Adipocyte (in vitro differentiated cells): ENCODE measurements at regions not wholly inside any gene's neighbourhood (a gene's known extent, or its start where the extent isn't known, plus 50 kb on each side); places are given as distances from the start of the nearest gene placed in this dataset.

Experiments
- DNase-seq: peaks from one replicate; pipeline ENCODE4 v3.0.0-alpha.2; 2015; ENCODE audit warnings: low read depth
- H3K27me3 ChIP-seq: replicated peaks from 2 replicates; pipeline ENCODE4 v1.7.0; 2013; ENCODE audit warnings: mild to moderate bottlenecking, low read length, moderate library complexity; ENCODE audit not compliant: control insufficient read depth, insufficient read depth
- H3K36me3 ChIP-seq: 2 replicates; pipeline ENCODE4 v1.7.0; 2013; ENCODE audit warnings: low read length, mild to moderate bottlenecking, moderate library complexity; ENCODE audit not compliant: control insufficient read depth, insufficient read depth, severe bottlenecking
- H3K4me1 ChIP-seq: 2 replicates; pipeline ENCODE4 v1.7.0; 2013; ENCODE audit warnings: mild to moderate bottlenecking, low read length, moderate library complexity; ENCODE audit not compliant: control insufficient read depth, insufficient read depth
- H3K4me3 ChIP-seq: 2 replicates; pipeline ENCODE4 v1.7.0; 2013; ENCODE audit warnings: mild to moderate bottlenecking, low read length, moderate library complexity
- H3K9ac ChIP-seq: 2 replicates; pipeline ENCODE4 v1.7.0; 2013; ENCODE audit warnings: mild to moderate bottlenecking, low read length, moderate library complexity
- H3K9me3 ChIP-seq: 2 replicates; pipeline ENCODE4 v1.7.0; 2013; ENCODE audit warnings: mild to moderate bottlenecking, low read length, moderate library complexity; ENCODE audit not compliant: control insufficient read depth

- no peaks in the 10 kb centered on the region for H3K36me3 ChIP-seq
- DNase-seq: peak; percentile 29
- no peak overlapping the region for H3K9ac ChIP-seq
- no peaks in the 10 kb centered on the region for H3K9me3 ChIP-seq
- H3K27me3 ChIP-seq: no peaks in the 10 kb centered on the region
- no peak overlapping the region for H3K4me3 ChIP-seq
- peaks cover 23% of the 10 kb centered on the region for H3K4me1 ChIP-seq
These were observed 152.5 kb upstream of the LYZL1 start for GRCh38 chr10:29136411-29136810.

GRCh38 chr10:29140151-29140550 is 148.7 kb upstream of the LYZL1 start:
- Histone ChIP-seq H3K36me3 (no peaks in the 10 kb centered on the region), H3K9ac (no peak overlapping the region), H3K27me3 (no peaks in the 10 kb centered on the region), H3K4me3 (no peak overlapping the region), H3K9me3 (no peaks in the 10 kb centered on the region), H3K4me1 (peaks cover 15% of the 10 kb centered on the region)
- no peak for DNase-seq

GRCh38 chr10:29140991-29141390 is 147.9 kb upstream of the LYZL1 start:
- peaks cover 15% of the 10 kb centered on the region for H3K4me1 ChIP-seq
- H3K9me3 ChIP-seq: no peaks in the 10 kb centered on the region
- H3K36me3 ChIP-seq: no peaks in the 10 kb centered on the region
- peak; percentile 92 for DNase-seq
- no peaks in the 10 kb centered on the region for H3K27me3 ChIP-seq
- peak overlapping the region; percentile 52 for H3K9ac ChIP-seq
- H3K4me3 ChIP-seq: no peak overlapping the region

GRCh38 chr10:29141761-29142160 is 147.1 kb upstream of the LYZL1 start:
- Histone ChIP-seq H3K27me3 (no peaks in the 10 kb centered on the region), H3K4me1 (peaks cover 15% of the 10 kb centered on the region), H3K9me3 (no peaks in the 10 kb centered on the region), H3K9ac (peak overlapping the region; percentile 52), H3K36me3 (no peaks in the 10 kb centered on the region), H3K4me3 (no peak overlapping the region)
- peak; percentile 79 for DNase-seq

GRCh38 chr10:29142516-29143314 is 146.2 kb upstream of the LYZL1 start:
- H3K27me3 ChIP-seq: no peaks in the 10 kb centered on the region
- no peak for DNase-seq
- peaks cover 15% of the 10 kb centered on the region for H3K4me1 ChIP-seq
- no peaks in the 10 kb centered on the region for H3K36me3 ChIP-seq
- no peak overlapping the region for H3K9ac ChIP-seq
- H3K4me3 ChIP-seq: no peak overlapping the region
- H3K9me3 ChIP-seq: no peaks in the 10 kb centered on the region

GRCh38 chr10:29144126-29144525 is 144.7 kb upstream of the LYZL1 start:
- no peak for DNase-seq
- no peak overlapping the region for H3K4me3 ChIP-seq
- no peaks in the 10 kb centered on the region for H3K27me3 ChIP-seq
- H3K36me3 ChIP-seq: no peaks in the 10 kb centered on the region
- H3K4me1 ChIP-seq: peaks cover 15% of the 10 kb centered on the region
- H3K9me3 ChIP-seq: no peaks in the 10 kb centered on the region
- H3K9ac ChIP-seq: no peak overlapping the region

- DNase-seq: no peak
- Histone ChIP-seq H3K9me3 (no peaks in the 10 kb centered on the region), H3K27me3 (no peaks in the 10 kb centered on the region), H3K4me1 (peaks cover 6% of the 10 kb centered on the region), H3K9ac (no peak overlapping the region), H3K4me3 (no peak overlapping the region), H3K36me3 (no peaks in the 10 kb centered on the region)
These were observed 142.4 kb upstream of the LYZL1 start for GRCh38 chr10:29146311-29147100.

GRCh38 chr10:29150010-29150409 is 138.9 kb upstream of the LYZL1 start:
- Histone ChIP-seq H3K4me1 (no peaks in the 10 kb centered on the region), H3K9me3 (no peaks in the 10 kb centered on the region), H3K9ac (no peak overlapping the region), H3K36me3 (no peaks in the 10 kb centered on the region), H3K27me3 (peaks cover 9% of the 10 kb centered on the region), H3K4me3 (no peak overlapping the region)
- DNase-seq: no peak

- H3K36me3 ChIP-seq: no peaks in the 10 kb centered on the region
- DNase-seq: no peak
- no peaks in the 10 kb centered on the region for H3K4me1 ChIP-seq
- no peak overlapping the region for H3K9ac ChIP-seq
- peaks cover 9% of the 10 kb centered on the region for H3K27me3 ChIP-seq
- H3K4me3 ChIP-seq: no peak overlapping the region
- no peaks in the 10 kb centered on the region for H3K9me3 ChIP-seq
These were observed 137.9 kb upstream of the LYZL1 start for GRCh38 chr10:29151005-29151404.

- DNase-seq: no peak
- H3K36me3 ChIP-seq: no peaks in the 10 kb centered on the region
- H3K9me3 ChIP-seq: no peaks in the 10 kb centered on the region
These were observed 131.5 kb upstream of the LYZL1 start for GRCh38 chr10:29157321-29157720.

GRCh38 chr10:29158066-29158465 is 130.8 kb upstream of the LYZL1 start:
- Histone ChIP-seq H3K4me1 (peaks cover 11% of the 10 kb centered on the region), H3K9me3 (no peaks in the 10 kb centered on the region), H3K27me3 (peaks cover 9% of the 10 kb centered on the region), H3K36me3 (no peaks in the 10 kb centered on the region), H3K4me3 (no peak overlapping the region), H3K9ac (no peak overlapping the region)
- no peak for DNase-seq

More at GRCh38 chr10:29157321-29157720, 131.5 kb upstream of the LYZL1 start:
- no peak overlapping the region for H3K9ac ChIP-seq
- no peak overlapping the region for H3K4me3 ChIP-seq
- H3K27me3 ChIP-seq: peaks cover 12% of the 10 kb centered on the region
- peaks cover 11% of the 10 kb centered on the region for H3K4me1 ChIP-seq
